ENCODE measurements at regions not wholly inside any gene's neighbourhood (a gene's known extent, or its start where the extent isn't known, plus 50 kb on each side); places are given as distances from the start of the nearest gene placed in this dataset.
A peak's percentile ranks its signal among the peaks of the same experiment; 100 is the strongest.
"Not testable (repeated sequence)": the region's sequence is repeated elsewhere in the genome, so short reads cannot be mapped to it uniquely, and the experiment has no call there.

DNA sequence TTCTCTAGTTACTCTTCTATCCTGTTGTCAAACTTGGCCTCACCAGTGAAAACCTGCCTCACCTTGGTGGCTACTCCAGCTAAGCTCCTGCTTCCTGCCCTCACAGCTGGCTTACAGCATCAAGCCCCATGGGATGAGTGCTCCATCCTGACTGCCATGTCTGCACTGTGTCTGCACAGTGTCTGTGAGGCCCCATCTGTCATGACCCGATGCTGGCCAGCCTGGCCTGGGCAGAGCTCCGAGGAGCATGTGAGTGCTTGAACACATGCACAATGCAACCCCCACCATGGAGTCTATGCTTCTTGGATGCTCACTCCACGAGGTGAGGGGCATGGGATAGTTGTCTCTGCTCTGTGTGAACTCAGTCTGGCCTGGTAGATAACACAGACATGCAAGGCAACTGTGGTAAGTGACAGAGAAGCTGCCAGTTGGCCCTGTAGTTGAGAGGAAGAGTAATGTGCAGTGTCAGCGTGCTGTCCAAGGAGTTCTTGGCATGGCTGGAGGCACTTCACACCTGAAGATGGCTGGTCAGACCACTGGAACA is 207.1 kb upstream of the ZNF32 start:
- DNase-seq (ENCODE audit: low read depth in 2 of 2): no peak

DNA sequence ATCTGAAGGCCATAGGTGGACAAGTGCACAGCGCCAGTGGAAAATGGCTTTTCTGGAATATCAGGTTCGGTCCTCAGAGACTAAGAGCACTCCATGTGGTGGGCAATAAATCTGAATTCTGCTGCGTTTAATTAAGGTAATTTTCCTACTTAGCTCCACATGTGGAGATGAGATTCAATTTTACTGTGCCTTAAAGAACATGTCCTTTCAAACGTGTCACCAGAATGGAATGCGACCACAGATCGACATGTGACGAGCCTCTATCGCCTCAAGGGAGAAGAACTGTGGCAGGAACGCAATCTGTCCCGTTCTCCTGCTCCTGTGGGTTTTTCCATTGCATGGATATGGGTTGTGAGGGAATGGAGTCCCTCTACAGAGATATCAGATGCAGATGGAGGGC is 205.3 kb upstream of the ZNF32 start:
- no peak for DNase-seq (ENCODE audit: low read depth in 2 of 2)

DNA sequence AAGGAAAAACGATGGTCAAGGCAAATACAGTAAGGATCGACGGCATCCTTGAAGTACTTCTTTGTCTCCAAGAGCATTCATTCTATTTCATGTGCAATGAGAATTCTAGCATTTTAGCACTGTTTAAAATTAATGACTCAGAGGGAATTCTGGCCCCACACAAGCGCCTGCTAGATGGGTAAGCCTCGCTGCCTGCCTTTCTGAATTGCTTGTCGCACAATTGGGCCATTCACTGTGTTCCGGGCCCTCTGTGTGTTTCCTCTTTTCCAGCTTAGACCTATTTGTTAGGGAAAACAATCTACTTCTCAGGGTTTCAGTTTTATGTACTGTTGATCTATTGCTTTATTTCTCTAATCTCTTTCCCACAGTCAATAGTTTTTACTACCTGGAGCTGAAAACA is 204.7 kb upstream of the ZNF32 start:
- no peak for DNase-seq (ENCODE audit: low read depth in 2 of 2)

DNA sequence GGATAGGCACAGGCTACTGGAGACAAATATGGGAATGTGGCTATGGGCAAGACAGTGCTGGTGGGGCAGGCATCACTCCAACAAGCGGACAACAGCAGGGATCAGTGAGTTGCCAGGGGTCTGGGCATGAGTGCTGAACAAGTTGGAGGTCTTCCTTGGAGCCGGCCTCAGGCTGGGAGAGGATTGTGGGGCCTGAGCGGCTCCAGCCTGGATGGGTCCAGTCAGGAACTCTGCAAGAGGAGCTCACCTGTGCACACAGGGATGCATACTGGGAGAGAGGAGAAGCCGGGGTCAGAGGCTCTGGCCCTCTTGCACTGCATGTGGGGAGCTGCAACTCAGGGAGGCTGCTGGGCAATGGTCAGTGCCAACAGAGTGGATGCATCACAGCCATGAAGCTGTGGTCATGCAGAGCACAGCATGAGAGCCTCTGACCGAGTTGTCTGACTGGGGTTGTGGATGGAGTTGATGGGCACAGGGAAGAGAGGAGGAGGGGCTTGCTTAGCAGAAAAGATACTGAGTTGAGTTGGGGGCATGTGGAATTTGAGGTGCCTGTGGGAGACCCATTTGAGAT is 204.0 kb upstream of the ZNF32 start:
- no peak for DNase-seq (ENCODE audit: low read depth in 2 of 2)

DNA sequence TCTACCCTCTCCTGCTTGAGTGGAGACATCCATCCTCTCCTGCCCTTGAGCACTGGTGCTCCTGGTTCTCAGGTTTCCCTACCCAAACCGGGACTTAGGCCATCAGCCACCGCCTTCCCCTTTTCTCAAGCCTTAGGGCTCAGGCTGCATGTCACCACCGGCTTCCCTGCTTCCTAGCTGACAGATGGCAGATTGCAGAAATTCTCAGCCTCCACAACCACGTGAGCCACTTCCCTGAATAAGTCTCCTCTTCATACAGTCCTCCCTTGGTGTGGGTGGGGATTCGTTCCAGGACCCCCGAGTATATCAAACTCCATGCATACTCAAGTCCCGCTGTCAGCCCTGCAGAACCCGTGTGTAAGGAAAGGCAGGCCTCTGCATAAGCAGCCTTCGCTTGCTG is 203.5 kb upstream of the ZNF32 start:
- no peak for DNase-seq (ENCODE audit: low read depth in 2 of 2)

DNA sequence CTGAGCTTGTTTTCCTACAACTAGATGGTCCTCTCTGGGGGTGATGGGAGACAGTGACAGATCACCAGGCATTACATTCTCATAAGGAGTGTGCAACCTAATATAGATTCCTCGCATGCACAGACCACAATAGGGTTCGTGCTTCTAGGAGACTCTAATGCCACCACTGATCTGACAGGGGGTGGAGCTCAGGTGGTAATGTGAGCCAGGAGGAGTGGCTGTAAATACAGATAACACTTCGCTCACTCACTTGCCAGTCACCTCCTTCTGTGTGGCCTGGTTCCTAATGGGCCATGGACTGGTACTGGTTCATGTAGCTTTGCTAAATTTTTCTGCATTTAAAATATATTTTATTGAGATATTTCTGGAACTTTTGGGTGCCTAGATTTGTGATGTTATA is 202.3 kb upstream of the ZNF32 start:
- DNase-seq (ENCODE audit: low read depth in 2 of 2): no peak

DNA sequence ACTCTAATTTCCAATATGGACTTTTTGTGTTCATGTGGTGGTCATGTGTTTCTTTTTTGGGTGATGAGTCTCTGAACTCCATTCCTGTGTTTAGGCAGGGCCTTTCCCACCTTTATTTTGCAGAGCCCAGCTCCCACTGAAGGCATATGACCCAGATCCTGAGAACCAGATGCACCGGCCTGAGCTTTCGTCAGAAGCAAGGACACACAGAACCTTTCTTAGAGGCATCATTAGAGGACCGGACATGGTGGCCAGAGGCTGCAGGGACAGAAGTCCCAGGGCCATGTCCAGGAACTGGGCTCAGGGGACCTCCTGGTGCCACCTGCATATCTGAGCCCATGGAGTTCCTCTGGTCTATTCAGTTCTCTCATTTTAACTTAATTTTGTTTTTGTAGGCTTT is 200.9 kb upstream of the ZNF32 start:
- no peak for DNase-seq (ENCODE audit: low read depth in 2 of 2)

DNA sequence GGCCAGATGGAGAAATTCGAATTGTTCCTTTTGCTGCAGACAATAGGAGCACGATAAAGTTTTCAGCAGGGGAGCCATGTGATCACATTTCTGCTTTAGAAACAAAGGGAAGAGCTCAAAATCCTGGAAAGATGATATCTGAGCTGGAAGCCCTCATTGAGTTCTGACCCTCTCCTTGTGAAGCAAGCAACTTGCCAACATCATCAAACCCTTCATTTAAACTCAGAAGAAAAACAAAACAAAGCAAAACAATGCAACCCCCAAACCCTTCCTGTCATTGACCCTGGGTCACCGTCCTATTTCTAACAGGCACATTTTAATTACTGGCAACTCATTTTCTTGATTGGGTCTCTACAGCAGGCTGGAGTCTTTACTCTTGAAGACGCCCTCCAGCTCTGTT is 198.3 kb upstream of the ZNF32 start:
- DNase-seq (ENCODE audit: low read depth in 2 of 2): no peak

DNA sequence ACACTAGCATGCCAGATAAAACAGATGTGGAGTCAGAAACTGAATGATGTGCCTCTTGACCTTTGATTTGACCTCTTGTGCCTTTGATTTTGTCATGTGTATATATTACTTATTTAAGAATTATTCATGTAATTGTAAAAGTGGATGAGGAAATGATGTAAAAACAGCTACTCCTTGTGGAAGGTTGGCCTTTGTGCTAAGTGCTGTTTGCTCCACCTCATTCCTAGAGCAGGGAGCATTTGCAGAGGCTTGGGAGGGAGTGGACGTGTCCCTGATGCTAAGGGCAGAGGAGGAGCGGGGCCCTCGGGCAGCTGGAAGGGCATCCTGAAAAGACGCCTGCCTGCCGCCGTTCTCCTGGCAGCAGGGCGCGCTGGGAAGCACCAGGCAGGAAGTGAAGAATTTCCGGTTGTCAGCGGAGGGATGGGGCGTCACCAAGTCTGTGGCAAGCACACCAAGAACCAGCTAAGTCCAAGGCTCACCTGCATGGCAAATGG is 197.6 kb upstream of the ZNF32 start:
- DNase-seq (ENCODE audit: low read depth in 2 of 2): peak in 1 of 2 donors; percentile 5

DNA sequence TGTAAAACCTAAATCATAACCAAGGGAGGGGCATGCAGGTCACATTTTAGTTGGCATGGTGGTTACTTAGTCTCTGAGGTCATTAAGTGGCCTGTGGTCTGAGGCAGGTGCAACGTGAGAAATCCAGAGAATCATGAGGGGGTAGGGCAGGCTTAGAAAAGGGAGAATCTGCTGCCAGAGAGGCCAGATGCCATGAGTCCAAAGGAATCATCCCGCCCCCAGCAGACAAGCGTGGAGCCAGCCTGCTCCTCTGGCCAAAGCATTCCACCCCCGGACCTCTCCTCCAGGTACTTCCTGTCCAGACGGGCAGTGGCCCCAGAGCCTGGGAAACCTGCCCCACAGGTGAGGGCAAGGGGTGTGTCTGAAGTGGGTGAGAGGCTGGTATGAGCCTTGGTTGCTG is 196.4 kb upstream of the ZNF32 start:
- DNase-seq (ENCODE audit: low read depth in 2 of 2): no peak

DNA sequence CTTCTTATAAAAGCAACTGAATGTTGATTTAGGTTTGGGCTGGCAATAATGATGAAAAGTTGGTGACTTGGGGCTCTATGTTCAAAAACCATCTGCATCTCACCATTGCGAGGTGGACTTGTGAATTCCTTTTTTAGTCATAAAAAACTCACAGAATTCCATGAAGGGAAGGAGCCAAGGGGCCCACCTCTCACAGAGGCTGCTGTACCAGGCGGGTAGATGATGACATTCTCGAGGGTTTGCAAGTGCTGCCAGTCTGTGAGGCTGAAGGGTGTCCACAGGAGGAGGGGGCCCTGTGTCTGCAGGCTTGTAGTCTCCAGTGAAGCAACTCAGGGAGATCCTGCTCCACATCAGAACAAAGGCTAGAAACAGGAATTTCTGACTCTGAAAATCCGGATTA is 195.5 kb upstream of the ZNF32 start:
- DNase-seq (ENCODE audit: low read depth in 2 of 2): no peak

DNA sequence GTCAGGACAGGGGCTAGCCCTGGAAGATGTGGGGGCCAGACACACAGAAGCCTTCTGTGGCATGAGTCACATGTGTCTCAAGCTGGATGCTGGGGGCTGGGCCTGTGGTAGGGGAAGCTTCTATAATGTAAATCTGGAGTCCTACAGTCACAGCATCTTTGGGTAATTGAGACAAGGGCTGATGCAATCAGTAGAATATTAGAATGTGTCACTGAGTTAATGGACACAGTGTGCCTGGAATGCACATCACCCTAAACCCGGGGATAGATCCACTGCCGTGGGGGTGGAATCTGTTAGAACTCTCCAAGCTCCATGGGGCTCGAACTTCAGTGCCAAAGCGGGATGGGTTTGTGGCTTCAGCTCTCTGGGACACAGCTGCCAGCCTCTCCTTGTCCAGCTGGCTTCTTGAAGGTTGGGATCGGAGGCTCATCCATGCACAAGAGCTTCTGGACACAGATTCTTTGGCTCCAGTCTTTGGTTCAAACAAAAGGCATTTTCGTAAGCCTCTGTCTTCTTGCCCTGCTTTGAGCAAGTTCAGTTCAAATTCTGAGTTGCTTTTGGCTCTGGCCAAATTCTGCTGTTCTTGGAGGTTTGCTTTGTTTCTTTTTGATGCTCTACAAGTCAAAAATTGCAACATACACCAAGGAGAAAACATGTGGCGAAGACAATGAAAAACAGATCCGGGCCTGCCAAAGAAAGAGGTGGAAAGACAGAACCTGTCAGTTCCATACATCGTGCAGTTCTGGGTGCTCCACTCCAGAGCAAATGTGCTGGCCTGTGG is 194.8 kb upstream of the ZNF32 start:
- DNase-seq (ENCODE audit: low read depth in 2 of 2): no peak

DNA sequence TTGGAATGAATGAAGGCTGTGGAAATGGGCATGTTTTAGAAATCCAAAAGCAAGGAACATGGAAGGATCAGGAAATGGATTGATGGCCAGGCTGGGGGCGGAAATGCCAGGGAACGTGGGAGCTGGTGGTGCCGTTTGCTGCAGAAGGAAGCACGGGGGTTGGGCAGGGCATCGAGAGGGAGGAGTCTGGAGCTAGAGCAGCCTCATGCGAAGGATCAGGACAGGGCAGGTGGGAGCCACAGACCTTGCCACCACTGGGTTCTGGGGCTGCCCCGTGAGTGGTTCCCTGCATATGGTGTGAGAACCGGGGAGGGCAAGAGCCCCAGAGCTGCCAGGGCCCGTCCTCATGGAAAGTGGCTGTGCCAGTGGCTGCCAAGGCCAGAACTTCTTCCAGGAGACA is 193.8 kb upstream of the ZNF32 start:
- no peak for DNase-seq (ENCODE audit: low read depth in 2 of 2)

DNA sequence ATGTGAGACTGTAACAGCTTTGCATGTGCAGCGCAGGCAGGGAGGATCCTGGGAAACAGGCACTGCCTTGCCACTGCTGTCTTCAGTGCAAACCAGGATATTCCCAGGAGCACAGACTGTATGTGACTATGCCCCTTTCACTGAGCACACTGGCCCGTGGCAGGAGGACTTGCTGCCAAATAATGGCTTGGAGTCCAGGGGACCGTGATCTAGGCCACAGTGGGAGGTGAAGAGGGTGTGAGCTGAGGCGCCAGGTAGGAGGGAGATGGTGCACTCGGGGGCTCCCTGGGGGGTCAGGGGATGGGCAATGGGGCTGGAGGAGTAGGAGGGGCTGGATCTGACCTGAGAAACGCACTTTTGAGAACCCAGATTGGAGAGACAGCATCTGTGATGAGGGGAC is 193.4 kb upstream of the ZNF32 start:
- DNase-seq (ENCODE audit: low read depth in 2 of 2): no peak

DNA sequence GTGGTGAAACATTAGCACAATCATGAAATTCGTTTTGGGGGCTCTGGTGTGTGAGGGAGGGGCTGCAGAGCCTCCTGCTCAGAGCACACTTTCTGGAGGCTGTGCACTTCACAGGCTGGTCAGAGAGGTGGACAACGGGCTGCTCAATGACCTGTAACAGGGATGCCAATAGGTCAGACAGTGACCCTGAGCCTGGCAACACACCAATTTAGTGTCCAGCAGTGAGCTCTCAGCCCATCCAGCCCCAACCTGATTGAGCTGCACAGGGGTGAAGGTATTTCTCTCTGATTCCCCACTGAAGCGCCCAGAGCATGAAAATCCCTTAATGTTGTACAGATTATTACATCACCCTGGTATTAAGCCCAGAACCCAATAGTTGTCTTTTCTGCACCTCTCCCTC is 191.3 kb upstream of the ZNF32 start:
- DNase-seq (ENCODE audit: low read depth in 2 of 2): no peak

DNA sequence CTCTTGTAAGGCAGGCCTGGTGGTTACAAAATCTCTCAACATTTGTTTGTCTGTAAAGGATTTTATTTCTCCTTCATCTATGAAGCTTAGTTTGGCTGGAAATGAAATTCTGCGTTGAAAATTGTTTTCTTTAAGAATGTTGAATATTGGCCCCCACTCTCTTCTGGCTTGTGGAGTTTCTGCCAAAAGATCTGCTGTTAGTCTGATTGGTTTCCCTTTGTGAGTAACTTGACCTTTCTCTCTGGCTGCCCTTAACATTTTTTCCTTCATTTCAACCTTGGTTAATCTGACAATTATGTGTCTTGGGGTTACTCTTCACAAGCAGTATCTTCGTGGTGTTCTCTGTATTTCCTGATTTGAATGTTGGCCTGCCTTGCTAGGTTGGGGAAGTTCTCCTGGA is 186.1 kb upstream of the ZNF32 start:
- not testable (repeated sequence) for DNase-seq (ENCODE audit: low read depth in 2 of 2)

DNA sequence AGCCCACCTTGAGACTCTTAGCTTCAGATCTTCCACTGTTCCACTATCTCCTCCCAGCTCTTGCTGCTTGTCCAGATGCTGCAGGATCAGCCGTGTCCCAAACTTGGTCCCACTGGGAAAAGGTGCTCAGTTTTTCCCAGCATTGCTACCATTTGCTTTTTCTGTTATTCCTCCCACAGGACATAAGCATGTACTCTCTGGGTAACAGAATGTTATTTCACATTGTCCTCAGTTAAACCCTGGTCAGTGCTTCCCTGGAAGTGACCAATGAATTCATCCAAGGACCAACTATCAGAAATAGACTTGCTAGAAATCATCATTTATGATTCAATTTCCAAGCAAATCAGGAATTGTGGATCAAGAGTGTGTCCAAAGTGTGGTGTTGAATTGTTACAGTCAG is 179.2 kb upstream of the ZNF32 start:
- no peak for DNase-seq (ENCODE audit: low read depth in 2 of 2)

DNA sequence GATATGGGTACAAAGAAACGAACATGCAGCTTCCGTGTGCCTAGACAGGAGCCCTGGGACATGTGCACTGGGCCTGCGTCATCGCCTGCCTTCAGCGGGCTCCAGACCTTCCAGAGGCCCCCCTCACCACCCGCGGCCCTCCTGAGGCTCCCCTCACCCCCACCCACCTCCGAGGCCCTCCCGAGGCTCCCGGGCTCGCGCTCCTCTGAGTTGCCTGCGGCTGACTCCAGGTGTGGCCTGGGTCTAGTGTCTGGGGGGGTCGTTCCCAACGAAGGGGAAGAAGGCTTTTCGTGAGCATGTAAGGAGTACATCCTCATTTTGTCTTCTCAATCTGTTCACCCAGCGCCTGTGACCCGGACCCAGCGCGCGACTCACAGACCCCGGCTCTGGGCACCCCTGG is 177.3 kb upstream of the ZNF32 start:
- DNase-seq (ENCODE audit: low read depth in 2 of 2): no peak

DNA sequence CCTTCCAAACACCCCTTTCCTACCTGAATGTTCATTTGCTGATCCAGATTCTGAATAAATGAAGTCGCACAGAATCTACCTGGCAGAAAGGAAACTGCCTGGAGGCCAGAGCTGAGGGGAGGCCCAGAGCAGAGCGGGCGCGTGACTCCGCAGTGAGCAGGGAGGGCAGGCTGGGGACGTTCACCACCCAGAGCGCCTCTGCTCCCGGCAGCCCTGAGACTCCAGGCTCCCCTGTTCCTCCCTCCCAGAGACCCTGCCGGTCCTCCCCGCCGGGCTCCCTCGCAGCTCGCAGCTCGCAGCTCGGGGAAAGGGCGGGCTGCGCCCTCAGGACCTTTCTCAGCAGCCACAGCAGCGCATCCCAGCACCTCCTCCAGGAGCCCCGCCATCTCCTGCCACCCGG is 176.7 kb upstream of the ZNF32 start:
- no peak for DNase-seq (ENCODE audit: low read depth in 2 of 2)

DNA sequence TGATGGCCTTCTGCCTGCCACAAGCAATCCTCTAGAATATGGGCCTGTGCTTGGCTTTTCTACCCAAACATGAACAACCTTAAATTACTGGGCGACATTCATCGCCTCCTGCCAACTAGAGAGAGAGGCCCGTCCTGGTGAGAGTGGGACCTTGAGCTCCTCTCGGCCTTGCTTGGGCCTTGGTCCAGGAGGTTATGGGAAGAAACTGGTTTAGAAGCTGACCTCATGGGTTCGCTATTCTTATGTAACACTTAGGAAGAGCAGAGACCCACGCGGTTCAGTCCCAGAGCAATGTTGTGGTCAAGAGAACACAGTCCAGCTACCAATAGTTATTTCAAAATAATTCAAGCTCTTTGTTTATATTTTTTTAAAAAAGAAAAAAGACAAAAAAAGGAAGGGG is 176.3 kb upstream of the ZNF32 start:
- DNase-seq (ENCODE audit: low read depth in 2 of 2): no peak

DNA sequence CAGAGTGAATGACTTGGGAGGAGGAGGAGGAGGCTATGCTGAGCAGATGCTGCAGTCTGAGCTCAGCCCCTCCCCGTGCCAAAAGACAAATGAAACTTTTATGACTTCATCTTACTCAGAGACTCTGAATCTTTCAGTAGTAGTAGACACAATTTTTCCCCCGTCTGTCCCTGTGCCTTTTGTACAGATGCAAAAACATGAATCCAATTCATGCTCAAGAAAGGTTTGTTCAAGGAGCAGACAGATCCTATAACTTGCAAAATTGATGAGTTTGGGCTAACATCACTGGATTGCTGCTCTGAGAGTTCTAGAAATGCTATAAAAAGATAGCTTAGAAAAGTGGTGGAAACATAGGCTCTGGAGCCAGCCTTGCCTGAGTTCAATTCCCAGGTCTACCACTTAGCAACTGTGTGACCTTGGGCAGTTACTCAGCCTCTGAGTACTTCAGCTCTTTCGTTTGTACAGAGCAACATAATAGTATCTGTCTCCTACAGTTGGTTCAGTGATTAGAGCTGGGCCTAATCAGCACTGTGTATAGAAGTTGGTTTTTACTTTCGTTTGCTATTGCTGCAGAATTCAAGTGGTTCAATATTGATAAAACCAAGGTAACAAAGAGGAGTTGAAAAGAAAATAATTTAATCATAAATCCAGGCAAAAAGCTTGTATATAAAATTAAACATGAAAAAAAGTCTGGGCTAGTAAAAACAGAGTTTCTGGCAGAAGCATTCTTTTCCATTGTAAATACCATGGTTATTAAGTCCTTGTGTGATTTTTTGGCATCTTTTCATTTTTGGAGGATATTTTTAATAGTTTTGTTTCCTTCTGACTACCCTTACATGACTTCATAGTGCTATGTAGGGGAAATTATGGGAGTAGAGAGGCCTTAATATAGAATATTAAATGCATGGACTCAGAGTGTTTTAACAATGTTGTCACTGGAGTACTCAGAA is 174.2 kb upstream of the ZNF32 start:
- no peak for DNase-seq (ENCODE audit: low read depth in 2 of 2)

DNA sequence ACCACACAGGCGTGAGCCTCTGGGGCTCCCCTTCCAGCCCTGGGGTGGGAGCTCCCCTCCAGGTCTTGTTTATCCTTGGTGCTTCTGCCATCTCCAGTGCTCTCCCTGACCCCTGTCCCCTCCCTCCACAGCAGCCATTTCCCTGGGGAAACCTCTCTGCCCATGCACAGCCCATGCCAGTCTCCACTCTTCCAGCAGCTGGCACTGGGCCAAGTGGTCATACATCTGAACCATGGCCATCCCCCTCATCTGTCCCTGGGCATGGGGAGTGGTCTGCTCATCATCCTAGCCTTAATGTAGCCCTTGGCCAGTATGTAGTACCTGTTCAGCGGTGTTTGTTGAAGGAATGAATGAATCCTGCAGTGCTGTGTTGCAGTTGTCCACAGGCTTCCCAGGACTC is 172.4 kb upstream of the ZNF32 start:
- DNase-seq (ENCODE audit: low read depth in 2 of 2): no peak

Data from stimulated activated CD8-positive, alpha-beta memory T cell treated with anti-CD3 and anti-CD28 coated beads, Interleukin-7, amount 100 ng/mL, for 4 hours (primary cell).